CD14-positive monocyte (primary cell): ENCODE measurements at regions not wholly inside any gene's neighbourhood (a gene's known extent, or its start where the extent isn't known, plus 50 kb on each side); places are given as distances from the start of the nearest gene placed in this dataset.

Experiments used
- DNase-seq, 3 donors: peaks; one replicate each; pipeline ENCODE4 v3.0.0-alpha.2; 2011 to 2022
- H2AFZ ChIP-seq: 2 replicates; pipeline ENCODE4 v1.6.0; 2012; ENCODE audit warnings: mild to moderate bottlenecking, low read depth, low read length, inconsistent platforms; ENCODE audit not compliant: insufficient read depth, poor library complexity, severe bottlenecking
- H3K27ac ChIP-seq, 2 donors: 1 replicate in 1 of 2; 2 replicates in 1 of 2; pipeline ENCODE4 v1.5.1; 2012 to 2013; ENCODE audit warnings: low read length in 2 of 2, control low read depth in 1 of 2, inconsistent platforms in 1 of 2, low read depth in 1 of 2, mild to moderate bottlenecking in 1 of 2
- H3K27me3 ChIP-seq, 2 donors: one replicate each; pipeline versions ENCODE4 v1.6.0 to v1.6.1; 2011 to 2013; ENCODE audit warnings: low read length in 2 of 2; ENCODE audit not compliant: control insufficient read depth in 2 of 2, insufficient read depth in 2 of 2
- H3K36me3 ChIP-seq, 2 donors: replicated peaks in 1 of 2; 1 replicate in 1 of 2; 2 replicates in 1 of 2; pipeline versions ENCODE4 v1.5.1 to v1.6.1; 2012 to 2013; ENCODE audit warnings: low read length in 2 of 2, control low read depth in 1 of 2, inconsistent platforms in 1 of 2, mild to moderate bottlenecking in 1 of 2; ENCODE audit not compliant: insufficient read depth in 2 of 2, control insufficient read depth in 1 of 2
- H3K4me1 ChIP-seq, 2 donors: 1 replicate in 1 of 2; 2 replicates in 1 of 2; pipeline versions ENCODE4 v1.5.1 to v1.6.1; 2012 to 2013; ENCODE audit warnings: low read length in 2 of 2, control low read depth in 1 of 2, inconsistent platforms in 1 of 2, mild to moderate bottlenecking in 1 of 2, moderate library complexity in 1 of 2; ENCODE audit not compliant: insufficient read depth in 2 of 2, control insufficient read depth in 1 of 2
- H3K4me2 ChIP-seq: replicated peaks from 2 replicates; pipeline ENCODE3; 2012; ENCODE audit warnings: low read length, moderate library complexity, mild to moderate bottlenecking; ENCODE audit not compliant: poor library complexity, severe bottlenecking; ENCODE audit errors: extremely low read depth
- H3K4me3 ChIP-seq, 3 experiments: fragments of 200-600 bp in 1 of 3; sonication (generic) in 1 of 3; replicated peaks in 1 of 3; 1 replicate in 2 of 3; 2 replicates in 1 of 3; pipeline ENCODE4 v1.5.1; 2011 to 2013; ENCODE audit warnings: low read length in 3 of 3, mild to moderate bottlenecking in 3 of 3, control low read depth in 2 of 3, low read depth in 2 of 3, inconsistent platforms in 1 of 3, moderate library complexity in 1 of 3
- H3K79me2 ChIP-seq: 2 replicates; pipeline ENCODE4 v1.6.0; 2012; ENCODE audit warnings: mild to moderate bottlenecking, control low read depth, inconsistent platforms, low read length, moderate library complexity; ENCODE audit not compliant: insufficient read depth
- H3K9ac ChIP-seq: 2 replicates; pipeline ENCODE4 v1.6.0; 2017; ENCODE audit warnings: low read length, mild to moderate bottlenecking; ENCODE audit not compliant: insufficient read depth, poor library complexity, severe bottlenecking
- H3K9me3 ChIP-seq, 2 donors: replicated peaks in 1 of 2; 1 replicate in 1 of 2; 2 replicates in 1 of 2; pipeline versions ENCODE4 v1.5.1 to v1.6.1; 2012 to 2013; ENCODE audit warnings: low read length in 2 of 2, control low read depth in 1 of 2; ENCODE audit not compliant: control insufficient read depth in 1 of 2, insufficient read depth in 1 of 2
- H4K20me1 ChIP-seq: 2 replicates; pipeline ENCODE4 v1.6.0; 2012; ENCODE audit warnings: mild to moderate bottlenecking, low read length, control low read depth, moderate library complexity; ENCODE audit not compliant: insufficient read depth
- H3K27ac Mint-ChIP-seq, 7 donors: one replicate each; pipeline ENCODE4 v1.8.0; 2020; ENCODE audit warnings: mild to moderate bottlenecking in 7 of 7, mixed read lengths in 7 of 7, moderate library complexity in 6 of 7, inconsistent platforms in 2 of 7
- H3K27me3 Mint-ChIP-seq, 3 donors: one replicate each; pipeline ENCODE4 v1.8.0; 2021 to 2022; ENCODE audit warnings: low read depth in 3 of 3, mild to moderate bottlenecking in 3 of 3, mixed read lengths in 3 of 3, moderate library complexity in 3 of 3, inconsistent platforms in 1 of 3
- H3K36me3 Mint-ChIP-seq, 2 donors: one replicate each; pipeline ENCODE4 v1.8.0; 2020; ENCODE audit warnings: mixed read lengths in 2 of 2, inconsistent platforms in 1 of 2, mild to moderate bottlenecking in 1 of 2
- H3K4me1 Mint-ChIP-seq: one replicate; pipeline ENCODE4 v1.8.0; 2020; ENCODE audit warnings: mild to moderate bottlenecking, mixed read lengths
- H3K4me3 Mint-ChIP-seq, 2 donors: one replicate each; pipeline ENCODE4 v1.8.0; 2020; ENCODE audit warnings: mild to moderate bottlenecking in 2 of 2, mixed read lengths in 2 of 2, moderate library complexity in 1 of 2
- H3K9me3 Mint-ChIP-seq, 7 donors: one replicate each; pipeline ENCODE4 v1.8.0; 2020 to 2022; ENCODE audit warnings: mixed read lengths in 7 of 7, mild to moderate bottlenecking in 6 of 7, moderate library complexity in 6 of 7, inconsistent platforms in 2 of 7
- WGBS: methylation state at CpG from one replicate; pipeline ENCODE4 v1.1.5; 2013; ENCODE audit warnings: missing lambda C conversion rate; ENCODE audit not compliant: insufficient coverage; 5-methylcytosine and 5-hydroxymethylcytosine counted together
- intact Hi-C, 2 donors: fragments of 100-400 bp; cut with micrococcal nuclease; formaldehyde crosslinking; loops; one replicate each; pipeline versions ENCODE4 v1.15.0 to v1.15.1; 2023
- TF ChIP-seq, protein P1 (sequence below): fragments of 200-600 bp; IDR thresholded peaks from one replicate; pipeline ENCODE4 v1.8.0; 2022; ENCODE audit warnings: antibody characterized with exemption, mild to moderate bottlenecking

DNA sequence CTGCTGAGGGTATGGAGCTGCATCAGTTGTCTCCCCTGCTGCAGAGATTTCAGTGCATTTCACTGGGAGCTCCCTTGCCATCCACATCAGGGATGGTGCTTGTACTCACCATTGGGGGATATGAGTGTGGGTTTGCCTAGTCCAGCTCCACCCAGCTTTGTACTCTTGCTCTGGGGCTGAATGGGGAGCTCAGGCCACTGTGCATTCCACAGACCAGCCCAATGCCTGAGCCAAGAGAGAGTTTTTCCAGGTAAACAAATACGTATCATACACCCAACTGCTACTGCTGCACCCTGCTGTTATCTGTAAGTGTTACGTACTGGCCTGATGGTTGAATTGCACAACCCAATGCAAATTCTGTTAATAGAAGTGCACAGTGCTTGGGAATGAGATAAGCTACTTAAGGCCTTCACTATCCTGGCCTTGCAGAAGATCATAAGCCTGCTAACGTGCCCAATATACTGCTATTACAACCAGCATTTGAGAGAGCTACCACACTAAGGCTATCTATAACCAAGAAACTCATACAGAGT, 205.0 kb upstream of the DMD start:
- Mint-ChIP-seq H3K36me3 (no peaks in the 10 kb centered on the region), H3K9me3 (peaks cover 0 to 5% (median 3%) of the 10 kb centered on the region in 7 donors), H3K4me3 (no peak overlapping the region), H3K4me1 (no peaks in the 10 kb centered on the region), H3K27ac (no peak overlapping the region), H3K27me3 (peaks cover 0 to 2% (median 0%) of the 10 kb centered on the region in 3 donors)
- Histone ChIP-seq H3K4me3 (no peak overlapping the region), H3K9ac (no peak overlapping the region), H4K20me1 (no peaks in the 10 kb centered on the region), H3K36me3 (no peaks in the 10 kb centered on the region), H3K27ac (no peak overlapping the region), H3K9me3 (peaks cover 0 to 8% of the 10 kb centered on the region in 2 donors), H2AFZ (no peak overlapping the region), H3K4me1 (no peaks in the 10 kb centered on the region), H3K79me2 (no peaks in the 10 kb centered on the region), H3K27me3 (no peaks in the 10 kb centered on the region), H3K4me2 (no peak overlapping the region)
- WGBS = no CpG with 5 or more reads among the region's 3 CpGs
- intact Hi-C loops = no loop called here
- TF ChIP-seq, protein P1, sequence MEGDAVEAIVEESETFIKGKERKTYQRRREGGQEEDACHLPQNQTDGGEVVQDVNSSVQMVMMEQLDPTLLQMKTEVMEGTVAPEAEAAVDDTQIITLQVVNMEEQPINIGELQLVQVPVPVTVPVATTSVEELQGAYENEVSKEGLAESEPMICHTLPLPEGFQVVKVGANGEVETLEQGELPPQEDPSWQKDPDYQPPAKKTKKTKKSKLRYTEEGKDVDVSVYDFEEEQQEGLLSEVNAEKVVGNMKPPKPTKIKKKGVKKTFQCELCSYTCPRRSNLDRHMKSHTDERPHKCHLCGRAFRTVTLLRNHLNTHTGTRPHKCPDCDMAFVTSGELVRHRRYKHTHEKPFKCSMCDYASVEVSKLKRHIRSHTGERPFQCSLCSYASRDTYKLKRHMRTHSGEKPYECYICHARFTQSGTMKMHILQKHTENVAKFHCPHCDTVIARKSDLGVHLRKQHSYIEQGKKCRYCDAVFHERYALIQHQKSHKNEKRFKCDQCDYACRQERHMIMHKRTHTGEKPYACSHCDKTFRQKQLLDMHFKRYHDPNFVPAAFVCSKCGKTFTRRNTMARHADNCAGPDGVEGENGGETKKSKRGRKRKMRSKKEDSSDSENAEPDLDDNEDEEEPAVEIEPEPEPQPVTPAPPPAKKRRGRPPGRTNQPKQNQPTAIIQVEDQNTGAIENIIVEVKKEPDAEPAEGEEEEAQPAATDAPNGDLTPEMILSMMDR = no peak
- DNase-seq = no peak

DNA sequence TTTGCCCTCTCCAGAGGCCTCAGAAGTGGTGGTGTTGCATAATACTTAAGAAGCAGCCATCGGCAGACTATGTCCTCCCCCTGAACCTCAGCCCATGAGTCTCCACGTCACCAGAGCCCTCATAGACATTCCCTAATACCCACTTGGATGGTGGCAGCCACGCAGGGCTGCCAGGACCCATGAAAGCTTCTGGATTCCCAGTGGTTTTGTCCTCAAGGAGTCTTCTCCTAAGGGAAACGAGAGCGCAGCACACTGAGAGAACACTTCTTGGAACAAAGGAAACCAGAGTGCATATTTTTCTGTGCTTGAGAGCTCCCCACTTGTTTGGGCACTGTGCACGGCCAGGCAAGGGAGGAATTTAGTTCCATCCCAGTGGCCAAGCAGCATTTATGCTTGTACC, 204.1 kb upstream of the DMD start:
- H3K27me3 ChIP-seq = no peaks in the 10 kb centered on the region
- Mint-ChIP-seq H3K36me3 (no peaks in the 10 kb centered on the region), H3K4me3 (no peak overlapping the region), H3K27ac (no peak overlapping the region), H3K9me3 (peaks cover 0 to 8% (median 3%) of the 10 kb centered on the region in 7 donors), H3K4me1 (no peaks in the 10 kb centered on the region), H3K27me3 (peaks cover 0 to 2% (median 0%) of the 10 kb centered on the region in 3 donors)
- H4K20me1 ChIP-seq = no peaks in the 10 kb centered on the region
- H3K9ac ChIP-seq = no peak overlapping the region
- TF ChIP-seq, protein P1 = no peak
- H3K4me3 ChIP-seq = no peak overlapping the region
- no peak overlapping the region for H3K27ac ChIP-seq
- intact Hi-C loops = no loop called here
- no peaks in the 10 kb centered on the region for H3K79me2 ChIP-seq
- DNase-seq = no peak
- 73% methylated on average over 5 of the region's 6 CpGs for WGBS
- no peak overlapping the region for H3K4me2 ChIP-seq
- H3K4me1 ChIP-seq = no peaks in the 10 kb centered on the region
- peaks cover 0 to 8% of the 10 kb centered on the region in 2 donors for H3K9me3 ChIP-seq
- H3K36me3 ChIP-seq = no peaks in the 10 kb centered on the region
- no peak overlapping the region for H2AFZ ChIP-seq
